SK-N-SH treated with all-trans-retinoic acid at 6 μM for 48 hours (cell line): ENCODE measurements at regions not wholly inside any gene's neighbourhood (a gene's known extent, or its start where the extent isn't known, plus 50 kb on each side); places are given as distances from the start of the nearest gene placed in this dataset.

ENCODE experiments used
- ATAC-seq: fragments of 200-7000 bp; cut with Tn5 transposase; 3 replicates; pipeline ENCODE4 v1.9.1; 2020; ENCODE audit warnings: mild to moderate bottlenecking, moderate library complexity
- ARNTL ChIP-seq: fragments of 450-650 bp; formaldehyde crosslinking; IDR thresholded peaks from 2 replicates; pipeline ENCODE4 v1.5.0; 2020; ENCODE audit warnings: low read depth, mild to moderate bottlenecking, moderate library complexity, borderline replicate concordance
- BACH2 ChIP-seq: fragments of 250-450 bp; sonication (Bioruptor Pico); IDR thresholded peaks from 2 replicates; pipeline ENCODE4 v1.9.0; 2021; ENCODE audit warnings: mild to moderate bottlenecking, borderline replicate concordance
- CREB5 ChIP-seq: fragments of 250-450 bp; sonication (Bioruptor Pico); IDR thresholded peaks from 2 replicates; pipeline ENCODE4 v1.5.1; 2020; ENCODE audit warnings: low read depth, mild to moderate bottlenecking, moderate library complexity
- CSDC2 ChIP-seq: fragments of 250-450 bp; sonication (Bioruptor Pico); IDR thresholded peaks from 2 replicates; pipeline ENCODE4 v1.5.0; 2020; ENCODE audit warnings: mild to moderate bottlenecking, moderate library complexity
- ESRRG ChIP-seq: fragments of 250-450 bp; sonication (Bioruptor Pico); IDR thresholded peaks from 2 replicates; pipeline ENCODE4 v1.6.1; 2021; ENCODE audit warnings: mild to moderate bottlenecking
- GLIS3 ChIP-seq: fragments of 250-450 bp; sonication (Bioruptor Pico); IDR thresholded peaks from 2 replicates; pipeline ENCODE4 v1.5.0; 2020; ENCODE audit warnings: mild to moderate bottlenecking, moderate library complexity
- ISL1 ChIP-seq: fragments of 250-450 bp; sonication (Bioruptor Pico); IDR thresholded peaks from 2 replicates; pipeline ENCODE4 v2.1.2; 2022; ENCODE audit warnings: mild to moderate bottlenecking, moderate library complexity
- OSR1 ChIP-seq: fragments of 250-450 bp; sonication (Bioruptor Pico); IDR thresholded peaks from 2 replicates; pipeline ENCODE4 v1.8.0; 2022; ENCODE audit warnings: moderate library complexity, mild to moderate bottlenecking, inconsistent platforms
- PATZ1 ChIP-seq: fragments of 250-450 bp; sonication (Bioruptor Pico); IDR thresholded peaks from 2 replicates; pipeline ENCODE4 v1.8.0; 2020; ENCODE audit warnings: mild to moderate bottlenecking, moderate library complexity, borderline replicate concordance
- POU6F1 ChIP-seq: fragments of 250-450 bp; sonication (Bioruptor Pico); IDR thresholded peaks from 2 replicates; pipeline ENCODE4 v1.8.0; 2021; ENCODE audit warnings: low read depth, mild to moderate bottlenecking, moderate library complexity, borderline replicate concordance
- PPARA ChIP-seq: fragments of 250-450 bp; sonication (Bioruptor Pico); IDR thresholded peaks from 2 replicates; pipeline ENCODE4 v1.5.0; 2020; ENCODE audit warnings: mild to moderate bottlenecking, borderline replicate concordance
- RARB ChIP-seq: fragments of 250-450 bp; sonication (Bioruptor Pico); IDR thresholded peaks from 2 replicates; pipeline ENCODE4 v1.8.0; 2021; ENCODE audit warnings: mild to moderate bottlenecking, moderate library complexity
- SNAI2 ChIP-seq: fragments of 250-450 bp; sonication (Bioruptor Pico); IDR thresholded peaks from 2 replicates; pipeline ENCODE4 v1.5.0; 2020; ENCODE audit warnings: mild to moderate bottlenecking, moderate library complexity
- TCF4 ChIP-seq: fragments of 250-450 bp; sonication (Bioruptor Pico); IDR thresholded peaks from 2 replicates; pipeline ENCODE4 v1.8.0; 2021; ENCODE audit warnings: mild to moderate bottlenecking, moderate library complexity, borderline replicate concordance
- TSHZ2 ChIP-seq: fragments of 250-450 bp; sonication (Bioruptor Pico); IDR thresholded peaks from 2 replicates; pipeline ENCODE4 v1.5.0; 2020; ENCODE audit warnings: mild to moderate bottlenecking, moderate library complexity
- ZC3H10 ChIP-seq: fragments of 250-450 bp; sonication (Bioruptor Pico); IDR thresholded peaks from 2 replicates; pipeline ENCODE4 v1.5.1; 2021; ENCODE audit warnings: mild to moderate bottlenecking, moderate library complexity
- ZFP3 ChIP-seq: fragments of 250-450 bp; sonication (Bioruptor Pico); IDR thresholded peaks from 2 replicates; pipeline ENCODE4 v1.5.0; 2020; ENCODE audit warnings: mild to moderate bottlenecking, moderate library complexity
- ZFP30 ChIP-seq: fragments of 450-650 bp; formaldehyde crosslinking; IDR thresholded peaks from 2 replicates; pipeline ENCODE4 v1.5.0; 2022; ENCODE audit warnings: mild to moderate bottlenecking, moderate library complexity
- ZNF565 ChIP-seq: fragments of 450-650 bp; formaldehyde crosslinking; conservative IDR thresholded peaks from 2 replicates; pipeline ENCODE4 v1.5.0; 2020; ENCODE audit warnings: low read depth, mild to moderate bottlenecking, moderate library complexity
- ZNF70 ChIP-seq: fragments of 450-650 bp; formaldehyde crosslinking; IDR thresholded peaks from 2 replicates; pipeline ENCODE4 v1.5.0; 2020; ENCODE audit warnings: mild to moderate bottlenecking, moderate library complexity
- ZNF8 ChIP-seq: fragments of 450-650 bp; formaldehyde crosslinking; IDR thresholded peaks from 2 replicates; pipeline ENCODE4 v1.5.0; 2020; ENCODE audit warnings: mild to moderate bottlenecking, moderate library complexity

DNA sequence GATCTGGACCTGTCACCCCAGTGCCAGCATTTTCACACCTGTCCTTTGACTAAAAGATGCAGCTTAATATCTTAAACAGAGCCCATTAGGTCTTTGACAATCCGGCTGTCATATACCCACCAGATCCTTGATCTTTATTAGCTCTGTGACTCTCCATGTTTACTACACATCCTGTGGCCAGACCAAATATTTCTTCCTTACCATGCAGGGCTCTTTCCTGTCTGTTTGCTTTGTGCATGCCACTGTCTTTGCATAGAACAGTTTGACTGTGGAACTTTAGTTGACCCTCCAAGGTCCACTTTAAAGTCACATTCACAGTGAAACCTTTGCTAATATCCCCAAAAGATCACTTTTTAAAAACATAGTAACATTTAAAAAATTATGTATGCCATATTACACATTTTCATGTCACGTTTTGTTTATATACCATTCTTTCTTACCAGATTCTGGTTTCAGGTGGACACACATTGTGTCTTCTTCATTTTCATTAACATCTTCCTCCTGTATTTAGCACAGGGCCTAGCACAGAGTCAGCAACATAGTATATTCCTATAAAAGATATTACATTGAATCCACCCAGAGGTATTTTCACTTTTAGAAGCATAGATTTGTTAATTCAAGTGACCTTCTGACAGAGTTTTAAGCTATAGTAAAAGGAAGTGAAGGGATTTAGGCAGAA is 95.8 kb downstream of the RAP2B start:
- ATAC-seq, result peak; percentile 70
- TF ChIP-seq GLIS3 (CRISPR knock-in tag) (no peak), ESRRG (CRISPR knock-in tag) (no peak), ZFP30 (CRISPR knock-in tag) (no peak), TSHZ2 (no peak), ZNF70 (CRISPR knock-in tag) (no peak), BACH2 (CRISPR knock-in tag) (no peak)

DNA sequence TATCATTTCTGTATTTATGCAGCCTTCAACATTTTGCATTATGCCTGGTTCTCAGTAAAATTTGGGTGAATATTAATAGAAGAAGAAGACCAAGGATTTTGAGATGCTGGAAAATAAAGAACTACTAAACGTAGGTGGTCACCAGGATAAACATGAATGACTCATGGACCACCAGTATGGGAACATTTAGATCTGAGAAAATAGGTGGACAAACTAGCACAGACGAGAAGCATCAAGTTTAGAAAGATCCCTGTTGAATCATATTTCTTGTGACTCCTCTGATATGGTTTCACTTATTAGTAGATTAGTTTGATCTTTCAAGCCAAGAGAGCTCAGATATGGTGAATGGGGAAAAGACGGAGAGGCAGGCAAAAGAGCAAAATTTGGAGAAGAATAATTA is 97.9 kb downstream of the RAP2B start:
- TF ChIP-seq ISL1, result no peak
- TF ChIP-seq SNAI2 (CRISPR knock-in tag), result no peak

GRCh38 chr3:153260681-153261080 is 98.7 kb downstream of the RAP2B start:
- TF ChIP-seq ISL1 (0 out of 2 replicates have a peak, but pooled peaks have one; percentile 27), PPARA (CRISPR knock-in tag) (no peak), ZNF565 (CRISPR knock-in tag) (no peak), GLIS3 (CRISPR knock-in tag) (no peak), ZC3H10 (CRISPR knock-in tag) (no peak), SNAI2 (CRISPR knock-in tag) (no peak)
- ATAC-seq, result no peak; the same call in 1 of the 3 replicates

More for the DNA sequence above, 97.9 kb downstream of the RAP2B start:
- ATAC-seq, result no peak

DNA sequence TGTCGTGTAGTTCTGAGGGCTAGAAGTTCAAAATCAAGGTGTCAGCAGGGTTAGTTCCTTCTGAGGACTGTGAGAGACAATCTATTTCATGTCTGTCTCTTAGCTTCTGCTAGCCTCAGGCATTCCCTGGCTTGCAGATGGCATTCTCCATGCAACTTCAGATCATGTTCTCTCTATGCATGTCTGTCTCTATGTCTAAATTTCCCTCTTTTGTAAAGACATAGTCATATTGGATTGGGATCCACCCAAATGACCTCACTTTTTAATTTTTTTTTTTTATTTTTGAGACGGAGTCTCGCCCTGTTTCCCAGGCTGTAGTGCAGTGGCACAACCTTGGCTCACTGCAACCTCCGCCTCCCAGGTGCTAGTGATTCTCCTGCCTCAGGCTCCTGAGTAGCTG is 104.6 kb downstream of the RAP2B start:
- no peak for ATAC-seq
- TF ChIP-seq ZNF70 (CRISPR knock-in tag) (no peak), ZFP3 (no peak), CREB5 (CRISPR knock-in tag) (no peak), ISL1 (no peak), TCF4 (CRISPR knock-in tag) (no peak), ZC3H10 (CRISPR knock-in tag) (no peak), ZNF565 (CRISPR knock-in tag) (no peak), BACH2 (CRISPR knock-in tag) (no peak), POU6F1 (CRISPR knock-in tag) (no peak)

- no peak for ATAC-seq
- TF ChIP-seq PATZ1 (CRISPR knock-in tag) (no peak), ZFP30 (CRISPR knock-in tag) (no peak), ZFP3 (no peak), SNAI2 (CRISPR knock-in tag) (no peak), ZNF8 (CRISPR knock-in tag) (no peak), PPARA (CRISPR knock-in tag) (no peak), ZNF565 (CRISPR knock-in tag) (no peak), CREB5 (CRISPR knock-in tag) (no peak), RARB (CRISPR knock-in tag) (no peak), POU6F1 (CRISPR knock-in tag) (no peak), ARNTL (CRISPR knock-in tag) (no peak), BACH2 (CRISPR knock-in tag) (no peak), OSR1 (CRISPR knock-in tag) (no peak), CSDC2 (CRISPR knock-in tag) (no peak), GLIS3 (CRISPR knock-in tag) (no peak)
These were observed 106.7 kb downstream of the RAP2B start for GRCh38 chr3:153268564-153269279.
